ENCODE measurements at regions not wholly inside any gene's neighbourhood (a gene's known extent, or its start where the extent isn't known, plus 50 kb on each side); places are given as distances from the start of the nearest gene placed in this dataset.

DNA sequence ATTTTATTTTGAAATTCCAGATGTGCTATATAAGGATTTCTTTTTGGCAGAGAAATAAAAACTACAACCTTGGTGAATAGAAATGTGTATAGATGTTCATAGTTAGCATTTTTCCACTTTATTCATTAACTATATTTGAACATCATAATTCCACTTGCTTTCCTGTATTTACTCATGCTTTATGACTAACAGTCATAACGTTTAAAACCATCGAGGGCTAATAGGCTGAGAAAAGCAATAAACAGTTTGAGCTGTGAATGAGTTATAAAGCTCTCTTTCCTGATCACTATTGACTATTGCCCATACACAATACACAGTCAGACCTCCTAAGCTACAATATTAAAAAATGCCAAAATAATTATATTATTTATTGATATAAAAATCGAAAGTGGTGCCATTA lies 502.1 kb upstream of the RASGRP1 start:
- no peak for DNase-seq (ENCODE audit: low read depth)
- no peaks in the 10 kb centered on the region for H3K36me3 ChIP-seq (ENCODE audit: control insufficient read depth, insufficient read depth, low read length)
- TF ChIP-seq CTCF (IDR thresholded peaks at IDR 0.05; ENCODE audit: insufficient read depth, low read length, poor library complexity, severe bottlenecking) = no peak
- H3K27me3 ChIP-seq (ENCODE audit: control insufficient read depth, insufficient read depth, low read length) = no peaks in the 10 kb centered on the region
- no peak overlapping the region for H3K4me3 ChIP-seq (ENCODE audit: low read depth, low read length)

DNA sequence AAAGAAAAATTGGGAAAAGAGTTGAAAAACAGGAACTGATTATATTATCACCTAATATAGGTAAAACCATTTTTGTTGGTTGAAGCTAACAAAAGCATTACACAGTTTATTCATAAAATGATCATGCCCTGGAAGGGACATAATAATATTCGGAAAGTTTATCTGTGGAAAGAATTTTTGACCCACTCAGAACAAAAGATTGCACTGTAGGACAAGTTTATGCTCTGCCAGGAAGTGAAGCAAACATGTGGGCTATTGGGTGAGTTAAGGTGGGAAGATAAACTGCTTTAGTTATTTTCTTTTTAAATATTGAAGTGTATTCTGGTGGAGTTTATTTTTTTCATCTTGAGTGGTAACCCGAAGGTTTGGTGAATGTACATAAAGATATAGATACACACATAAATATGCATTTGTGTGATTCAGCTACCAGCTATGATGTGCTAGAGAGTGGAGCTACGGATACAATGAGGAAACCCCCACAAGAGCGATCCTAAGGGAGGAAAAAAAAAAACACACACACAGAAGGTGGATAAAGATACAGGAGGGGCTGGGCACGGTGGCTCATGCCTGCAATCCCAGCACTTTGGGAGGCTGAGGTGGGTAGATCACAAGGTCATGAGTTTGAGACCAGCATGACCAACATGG lies 506.4 kb upstream of the THBS1 start:
- H3K4me3 ChIP-seq (ENCODE audit: low read depth, low read length) = no peak overlapping the region
- no peaks in the 10 kb centered on the region for H3K36me3 ChIP-seq (ENCODE audit: control insufficient read depth, insufficient read depth, low read length)
- DNase-seq (ENCODE audit: low read depth) = no peak
- TF ChIP-seq CTCF (IDR thresholded peaks at IDR 0.05; ENCODE audit: insufficient read depth, low read length, poor library complexity, severe bottlenecking) = no peak
- no peaks in the 10 kb centered on the region for H3K27me3 ChIP-seq (ENCODE audit: control insufficient read depth, insufficient read depth, low read length)

DNA sequence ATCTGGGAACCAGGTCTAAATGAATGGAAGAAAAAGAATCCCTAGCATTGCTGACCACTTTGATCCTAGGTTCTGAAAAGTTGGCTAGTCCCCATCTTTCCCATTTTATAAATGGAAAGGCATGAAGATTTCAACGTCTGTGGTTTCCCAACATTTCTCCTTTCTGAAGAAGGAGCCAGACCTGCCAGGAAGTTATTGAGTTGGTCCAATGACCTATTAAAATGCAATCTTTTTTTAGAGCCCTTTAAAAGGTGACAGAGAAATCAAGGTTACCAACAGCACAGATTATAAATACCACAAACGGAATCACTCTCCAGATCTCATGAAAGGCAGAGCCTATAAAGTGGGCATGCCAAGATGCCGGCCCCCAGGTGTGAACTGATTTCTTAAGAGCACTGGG lies 505.6 kb upstream of the THBS1 start:
- no peaks in the 10 kb centered on the region for H3K36me3 ChIP-seq (ENCODE audit: control insufficient read depth, insufficient read depth, low read length)
- H3K4me3 ChIP-seq (ENCODE audit: low read depth, low read length) = no peak overlapping the region
- no peak for TF ChIP-seq CTCF (IDR thresholded peaks at IDR 0.05; ENCODE audit: insufficient read depth, low read length, poor library complexity, severe bottlenecking)
- no peaks in the 10 kb centered on the region for H3K27me3 ChIP-seq (ENCODE audit: control insufficient read depth, insufficient read depth, low read length)
- no peak for DNase-seq (ENCODE audit: low read depth)

DNA sequence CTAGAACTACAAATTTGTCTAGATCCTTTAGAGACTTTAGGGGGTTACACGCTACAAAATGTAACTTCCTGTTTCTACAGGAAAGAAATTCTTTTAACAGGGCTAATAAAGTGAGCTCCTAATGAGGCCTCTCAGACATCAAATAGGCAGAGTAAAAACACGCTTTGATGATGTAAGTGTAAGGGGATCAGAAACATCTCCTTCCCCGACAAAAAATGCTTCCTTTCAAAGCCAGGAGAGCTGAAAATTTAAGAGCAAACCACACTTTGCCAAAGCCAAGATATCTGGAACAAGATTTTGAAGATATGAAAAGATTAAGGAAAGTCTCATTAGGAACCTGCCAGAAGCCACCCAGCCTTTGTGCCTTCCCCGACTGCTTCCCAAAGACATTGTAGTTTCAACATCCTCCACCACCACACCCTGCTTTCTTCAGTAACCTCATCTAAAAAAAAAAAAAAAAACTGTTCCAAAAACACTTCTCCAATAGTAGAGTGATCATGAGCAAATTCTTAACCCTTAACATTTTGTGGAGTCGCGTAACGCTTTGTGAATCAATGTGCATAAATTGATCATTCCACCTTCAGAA lies 505.0 kb upstream of the THBS1 start:
- Histone ChIP-seq H3K4me3 (ENCODE audit: low read depth, low read length) (no peak overlapping the region), H3K36me3 (ENCODE audit: control insufficient read depth, insufficient read depth, low read length) (no peaks in the 10 kb centered on the region), H3K27me3 (ENCODE audit: control insufficient read depth, insufficient read depth, low read length) (no peaks in the 10 kb centered on the region)
- DNase-seq (ENCODE audit: low read depth) = no peak
- no peak for TF ChIP-seq CTCF (IDR thresholded peaks at IDR 0.05; ENCODE audit: insufficient read depth, low read length, poor library complexity, severe bottlenecking)

DNA sequence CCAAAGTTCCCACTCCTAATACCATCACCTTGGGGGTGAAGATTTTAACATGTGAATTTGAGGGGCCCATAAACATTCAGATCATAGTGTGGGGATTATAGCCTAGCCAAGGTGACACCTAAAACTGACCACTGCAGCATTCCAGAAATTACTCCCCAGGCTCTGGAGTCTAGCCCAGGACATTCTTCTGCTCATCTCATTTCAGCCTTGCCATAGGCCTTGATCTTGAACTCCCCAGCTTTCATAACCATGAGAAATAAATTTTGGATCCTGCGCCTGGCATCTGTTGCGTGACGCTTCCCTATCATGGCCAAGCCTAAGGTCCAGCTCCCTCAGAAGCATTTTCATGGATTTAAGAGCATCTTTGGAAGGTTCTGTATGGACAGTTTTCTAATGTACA lies 502.9 kb upstream of the THBS1 start:
- no peak for DNase-seq (ENCODE audit: low read depth)
- TF ChIP-seq CTCF (IDR thresholded peaks at IDR 0.05; ENCODE audit: insufficient read depth, low read length, poor library complexity, severe bottlenecking) = no peak
- Histone ChIP-seq H3K27me3 (ENCODE audit: control insufficient read depth, insufficient read depth, low read length) (no peaks in the 10 kb centered on the region), H3K36me3 (ENCODE audit: control insufficient read depth, insufficient read depth, low read length) (no peaks in the 10 kb centered on the region), H3K4me3 (ENCODE audit: low read depth, low read length) (no peak overlapping the region)

- TF ChIP-seq CTCF (IDR thresholded peaks at IDR 0.05; ENCODE audit: insufficient read depth, low read length, poor library complexity, severe bottlenecking) = no peak
- Histone ChIP-seq H3K36me3 (ENCODE audit: control insufficient read depth, insufficient read depth, low read length) (no peaks in the 10 kb centered on the region), H3K27me3 (ENCODE audit: control insufficient read depth, insufficient read depth, low read length) (no peaks in the 10 kb centered on the region), H3K4me3 (ENCODE audit: low read depth, low read length) (no peak overlapping the region)
- DNase-seq (ENCODE audit: low read depth) = peak; percentile 67
These were observed 501.5 kb upstream of the THBS1 start for GRCh38 chr15:39079296-39079847.

Measured in kidney epithelial cell (primary cell).